Calu3 (cell line): ENCODE measurements at regions not wholly inside any gene's neighbourhood (a gene's known extent, or its start where the extent isn't known, plus 50 kb on each side); places are given as distances from the start of the nearest gene placed in this dataset.

ENCODE experiments used
- BruUV-seq: library from RNA; stranded (reverse); fragments of 400-500 nt; replicated peaks from 2 replicates; lab custom pipeline; 2021; lab: Mats Ljungman, UMichigan
- CTCF ChIA-PET: fragments of 300-600 bp; sonication (Branson Sonifier 250); formaldehyde crosslinking; loops from one replicate; lab custom pipeline; 2022; ENCODE audit warnings: antibody characterized with exemption; lab: Charles Lee
- DNase-seq: peaks from one replicate; pipeline ENCODE4 v3.0.0; 2022
- H3K27ac Mint-ChIP-seq: one replicate; pipeline ENCODE4 v1.8.0; 2022; ENCODE audit warnings: mixed read lengths; ENCODE audit not compliant: unreplicated experiment
- H3K27me3 Mint-ChIP-seq: one replicate; pipeline ENCODE4 v1.8.0; 2022; ENCODE audit warnings: mixed read lengths; ENCODE audit not compliant: unreplicated experiment
- H3K36me3 Mint-ChIP-seq: one replicate; pipeline ENCODE4 v1.8.0; 2022; ENCODE audit warnings: mild to moderate bottlenecking, moderate library complexity, mixed read lengths; ENCODE audit not compliant: insufficient read depth, unreplicated experiment
- H3K4me1 Mint-ChIP-seq: one replicate; pipeline ENCODE4 v1.8.0; 2022; ENCODE audit warnings: mild to moderate bottlenecking, low read depth, mixed read lengths; ENCODE audit not compliant: unreplicated experiment
- H3K4me3 Mint-ChIP-seq: one replicate; pipeline ENCODE4 v1.8.0; 2022; ENCODE audit warnings: mild to moderate bottlenecking, low read depth, moderate library complexity, mixed read lengths; ENCODE audit not compliant: unreplicated experiment
- H3K9me3 Mint-ChIP-seq: one replicate; pipeline ENCODE4 v1.8.0; 2022; ENCODE audit warnings: low read depth, mixed read lengths; ENCODE audit not compliant: unreplicated experiment
- intact Hi-C: fragments of 100-400 bp; cut with micrococcal nuclease; formaldehyde crosslinking; loops from one replicate; pipeline ENCODE4 v1.10.0; 2022; ENCODE audit not compliant: unreplicated experiment
- TF ChIP-seq, protein P1 (sequence below): fragments of 200-600 bp; IDR thresholded peaks from one replicate; pipeline ENCODE4 v1.8.0; 2022; ENCODE audit warnings: antibody characterized with exemption; ENCODE audit not compliant: unreplicated experiment

DNA sequence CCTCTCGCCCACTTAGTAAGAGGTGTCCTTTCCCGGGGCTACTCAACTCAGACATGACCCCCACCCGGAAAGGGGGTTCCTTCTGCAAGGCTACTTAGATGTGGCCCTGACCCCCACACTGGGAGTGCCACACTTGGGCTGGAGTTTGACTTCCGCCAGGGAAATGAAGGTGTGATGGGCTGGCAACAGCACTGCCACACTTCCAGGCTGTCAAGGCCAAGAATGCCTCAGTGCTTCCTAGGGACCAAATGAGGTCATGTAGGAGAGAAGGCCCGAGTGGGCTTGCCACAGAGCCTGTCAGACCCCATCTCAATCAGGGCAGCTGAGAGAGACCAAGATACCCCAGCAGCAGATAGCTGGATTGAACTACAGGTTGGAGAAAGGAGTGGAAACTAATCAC lies 55.5 kb downstream of the DRD1 start:
- CTCF ChIA-PET, result no interaction called here
- DNase-seq, result no peak
- H3K4me1 Mint-ChIP-seq, result no peaks in the 10 kb centered on the region
- no peaks in the 10 kb centered on the region for H3K36me3 Mint-ChIP-seq
- no TSS peak for BruUV-seq
- H3K27ac Mint-ChIP-seq, result no peak overlapping the region
- TF ChIP-seq, protein P1, sequence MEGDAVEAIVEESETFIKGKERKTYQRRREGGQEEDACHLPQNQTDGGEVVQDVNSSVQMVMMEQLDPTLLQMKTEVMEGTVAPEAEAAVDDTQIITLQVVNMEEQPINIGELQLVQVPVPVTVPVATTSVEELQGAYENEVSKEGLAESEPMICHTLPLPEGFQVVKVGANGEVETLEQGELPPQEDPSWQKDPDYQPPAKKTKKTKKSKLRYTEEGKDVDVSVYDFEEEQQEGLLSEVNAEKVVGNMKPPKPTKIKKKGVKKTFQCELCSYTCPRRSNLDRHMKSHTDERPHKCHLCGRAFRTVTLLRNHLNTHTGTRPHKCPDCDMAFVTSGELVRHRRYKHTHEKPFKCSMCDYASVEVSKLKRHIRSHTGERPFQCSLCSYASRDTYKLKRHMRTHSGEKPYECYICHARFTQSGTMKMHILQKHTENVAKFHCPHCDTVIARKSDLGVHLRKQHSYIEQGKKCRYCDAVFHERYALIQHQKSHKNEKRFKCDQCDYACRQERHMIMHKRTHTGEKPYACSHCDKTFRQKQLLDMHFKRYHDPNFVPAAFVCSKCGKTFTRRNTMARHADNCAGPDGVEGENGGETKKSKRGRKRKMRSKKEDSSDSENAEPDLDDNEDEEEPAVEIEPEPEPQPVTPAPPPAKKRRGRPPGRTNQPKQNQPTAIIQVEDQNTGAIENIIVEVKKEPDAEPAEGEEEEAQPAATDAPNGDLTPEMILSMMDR, result no peak
- peaks cover 5% of the 10 kb centered on the region for H3K9me3 Mint-ChIP-seq
- H3K27me3 Mint-ChIP-seq, result no peaks in the 10 kb centered on the region
- no peak overlapping the region for H3K4me3 Mint-ChIP-seq
- intact Hi-C loops, result no loop called here

DNA sequence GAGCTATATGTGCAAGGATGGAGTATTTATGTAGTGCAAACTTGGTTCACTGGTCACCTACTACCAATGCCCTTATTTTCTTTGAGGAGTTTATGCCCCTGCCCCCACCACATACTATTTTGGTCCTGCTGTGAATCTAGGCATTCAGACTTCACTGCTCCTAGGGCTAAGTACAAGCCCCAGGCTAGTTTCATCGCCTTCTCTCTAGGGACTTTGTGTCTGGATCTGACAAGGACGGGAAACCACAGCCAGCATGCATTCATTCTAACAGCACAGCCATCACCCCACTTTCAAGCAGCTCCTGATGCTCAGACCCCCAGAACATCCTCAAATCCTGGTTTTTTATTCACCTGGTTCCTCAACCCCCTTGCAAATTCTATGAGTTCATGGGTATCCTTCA lies 56.8 kb downstream of the DRD1 start:
- TF ChIP-seq, protein P1, result no peak
- no peak for DNase-seq
- H3K4me3 Mint-ChIP-seq, result no peak overlapping the region
- H3K36me3 Mint-ChIP-seq, result no peaks in the 10 kb centered on the region
- H3K27me3 Mint-ChIP-seq, result no peaks in the 10 kb centered on the region
- intact Hi-C loops, result no loop called here
- no TSS peak for BruUV-seq
- no peak overlapping the region for H3K27ac Mint-ChIP-seq
- peaks cover 5% of the 10 kb centered on the region for H3K9me3 Mint-ChIP-seq
- H3K4me1 Mint-ChIP-seq, result no peaks in the 10 kb centered on the region
- CTCF ChIA-PET, result no interaction called here

DNA sequence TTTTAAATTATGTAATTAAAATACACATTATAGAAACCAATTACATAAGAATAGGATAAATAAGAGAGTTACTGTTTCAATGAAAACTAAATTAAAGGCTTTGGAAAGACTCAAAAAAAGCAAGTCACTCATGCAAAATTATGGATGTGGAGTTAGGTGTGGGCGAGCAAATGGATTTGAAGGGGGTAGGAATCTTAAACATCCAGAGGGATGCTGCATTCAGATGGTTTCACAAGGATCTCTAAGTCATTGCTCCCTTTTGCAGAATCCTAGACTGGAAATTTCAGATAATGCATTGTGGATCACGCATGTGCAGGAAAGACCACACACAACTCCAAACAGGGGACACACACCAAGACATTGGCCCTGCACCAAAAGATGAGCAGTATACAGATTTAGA lies 57.5 kb downstream of the DRD1 start:
- Mint-ChIP-seq H3K4me1 (no peaks in the 10 kb centered on the region), H3K4me3 (no peak overlapping the region), H3K36me3 (no peaks in the 10 kb centered on the region), H3K27me3 (no peaks in the 10 kb centered on the region), H3K27ac (no peak overlapping the region), H3K9me3 (peaks cover 5% of the 10 kb centered on the region)
- intact Hi-C loops, result no loop called here
- no peak for DNase-seq
- TF ChIP-seq, protein P1, result no peak
- no TSS peak for BruUV-seq
- CTCF ChIA-PET, result no interaction called here

DNA sequence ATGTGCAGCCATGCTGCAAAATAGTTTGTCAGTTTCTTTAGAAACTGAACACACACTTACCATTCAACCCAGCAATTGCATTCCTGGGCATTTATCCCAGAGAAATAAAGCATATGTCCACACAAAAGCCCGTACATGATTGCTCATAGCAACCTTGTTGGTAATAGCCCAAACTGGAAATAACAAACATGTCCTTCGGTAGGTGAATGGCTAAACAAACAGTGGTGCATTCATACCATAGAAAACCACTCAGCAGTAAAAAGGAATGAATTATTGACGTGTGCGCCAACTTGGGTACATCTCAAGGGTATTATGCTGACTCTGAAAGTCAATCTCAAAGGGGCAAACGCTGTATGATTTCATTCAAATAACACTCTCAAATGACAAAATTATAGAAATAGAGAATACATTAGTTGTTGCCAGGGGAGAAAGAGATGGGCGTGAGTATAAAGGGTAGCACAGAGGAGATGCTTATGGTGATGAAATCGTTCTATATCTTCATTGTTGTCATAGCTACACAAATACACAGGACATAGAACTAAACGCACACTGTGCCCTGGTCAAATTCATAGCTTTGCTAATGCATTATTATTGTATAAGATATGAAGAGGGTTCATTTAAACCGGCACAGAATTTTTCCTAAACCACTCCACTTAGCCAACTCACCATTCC lies 58.2 kb downstream of the DRD1 start:
- Mint-ChIP-seq H3K4me3 (no peak overlapping the region), H3K27ac (no peak overlapping the region), H3K27me3 (no peaks in the 10 kb centered on the region), H3K4me1 (no peaks in the 10 kb centered on the region), H3K9me3 (peaks cover 5% of the 10 kb centered on the region), H3K36me3 (no peaks in the 10 kb centered on the region)
- intact Hi-C loops, result no loop called here
- no TSS peak for BruUV-seq
- CTCF ChIA-PET, result no interaction called here
- DNase-seq, result no peak
- TF ChIP-seq, protein P1, result no peak
